ENCODE measurements at regions not wholly inside any gene's neighbourhood (a gene's known extent, or its start where the extent isn't known, plus 50 kb on each side); places are given as distances from the start of the nearest gene placed in this dataset.
A peak's percentile ranks its signal among the peaks of the same experiment; 100 is the strongest.

- Histone ChIP-seq H3K4me3 (ENCODE audit: low read length) (no peak overlapping the region), H3K79me2 (ENCODE audit: low read length) (no peaks in the 10 kb centered on the region), H3K27me3 (replicated peaks; ENCODE audit: insufficient read depth, low read length) (no peaks in the 10 kb centered on the region), H4K20me1 (ENCODE audit: insufficient read depth, low read length) (no peaks in the 10 kb centered on the region), H3K4me1 (ENCODE audit: low read length) (peaks cover 16% of the 10 kb centered on the region), H3K9ac (ENCODE audit: low read length) (no peak overlapping the region), H3K4me2 (ENCODE audit: low read depth, low read length) (peak overlapping the region; percentile 36), H3K9me2 (replicated peaks; ENCODE audit: insufficient read depth, low read length) (no peaks in the 10 kb centered on the region), H3K36me3 (replicated peaks; ENCODE audit: insufficient read depth, low read length) (no peaks in the 10 kb centered on the region), H3K9me3 (replicated peaks; ENCODE audit: insufficient read depth, low read length) (no peaks in the 10 kb centered on the region), H2AFZ (ENCODE audit: low read length) (0 out of 2 replicates have a peak overlapping the region, but pooled peaks have one; percentile 15), H3F3A (ENCODE audit: insufficient read depth, low read length) (no peaks in the 10 kb centered on the region), H3K27ac (ENCODE audit: low read length) (no peak overlapping the region)
- TF ChIP-seq EZH2phosphoT487 (IDR thresholded peaks at IDR 0.05; ENCODE audit: low read length) (no peak), EZH2 (optimal IDR thresholded peaks at IDR 0.05; ENCODE audit: low read depth, low read length) (no peak)
- TF ChIP-seq, protein P1, sequence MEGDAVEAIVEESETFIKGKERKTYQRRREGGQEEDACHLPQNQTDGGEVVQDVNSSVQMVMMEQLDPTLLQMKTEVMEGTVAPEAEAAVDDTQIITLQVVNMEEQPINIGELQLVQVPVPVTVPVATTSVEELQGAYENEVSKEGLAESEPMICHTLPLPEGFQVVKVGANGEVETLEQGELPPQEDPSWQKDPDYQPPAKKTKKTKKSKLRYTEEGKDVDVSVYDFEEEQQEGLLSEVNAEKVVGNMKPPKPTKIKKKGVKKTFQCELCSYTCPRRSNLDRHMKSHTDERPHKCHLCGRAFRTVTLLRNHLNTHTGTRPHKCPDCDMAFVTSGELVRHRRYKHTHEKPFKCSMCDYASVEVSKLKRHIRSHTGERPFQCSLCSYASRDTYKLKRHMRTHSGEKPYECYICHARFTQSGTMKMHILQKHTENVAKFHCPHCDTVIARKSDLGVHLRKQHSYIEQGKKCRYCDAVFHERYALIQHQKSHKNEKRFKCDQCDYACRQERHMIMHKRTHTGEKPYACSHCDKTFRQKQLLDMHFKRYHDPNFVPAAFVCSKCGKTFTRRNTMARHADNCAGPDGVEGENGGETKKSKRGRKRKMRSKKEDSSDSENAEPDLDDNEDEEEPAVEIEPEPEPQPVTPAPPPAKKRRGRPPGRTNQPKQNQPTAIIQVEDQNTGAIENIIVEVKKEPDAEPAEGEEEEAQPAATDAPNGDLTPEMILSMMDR (IDR thresholded peaks at IDR 0.05; ENCODE audit: low read length), result no peak
- DNase-seq, result peak; percentile 64
Measured at GRCh38 chr5:117681431-117682254, 1107.0 kb upstream of the SEMA6A start.

DNA sequence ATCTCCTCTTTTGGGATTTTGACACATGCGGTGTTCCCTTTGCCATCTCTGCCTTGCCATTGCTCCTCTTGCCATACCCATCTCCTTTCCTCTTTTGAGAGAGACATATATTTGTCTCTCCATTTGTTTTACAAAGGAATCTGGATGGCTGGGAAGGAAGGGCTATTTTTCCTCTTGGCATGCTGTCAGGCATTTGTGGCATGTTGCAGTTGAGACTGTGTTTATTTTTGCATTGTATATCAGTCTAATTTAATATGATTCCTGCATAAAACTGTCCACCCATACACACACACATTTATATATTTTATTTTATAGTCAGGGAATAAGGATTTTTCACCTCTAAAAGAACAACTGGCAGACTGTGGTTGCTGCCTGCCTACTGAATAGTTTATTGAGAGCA, 1105.8 kb upstream of the SEMA6A start:
- no peak for TF ChIP-seq EZH2phosphoT487 (IDR thresholded peaks at IDR 0.05; ENCODE audit: low read length)
- TF ChIP-seq, protein P1 (IDR thresholded peaks at IDR 0.05; ENCODE audit: low read length), result no peak
- no peak for TF ChIP-seq EZH2 (optimal IDR thresholded peaks at IDR 0.05; ENCODE audit: low read depth, low read length)
- H3K9me2 ChIP-seq (replicated peaks; ENCODE audit: insufficient read depth, low read length), result no peaks in the 10 kb centered on the region
- no peak for DNase-seq

DNA sequence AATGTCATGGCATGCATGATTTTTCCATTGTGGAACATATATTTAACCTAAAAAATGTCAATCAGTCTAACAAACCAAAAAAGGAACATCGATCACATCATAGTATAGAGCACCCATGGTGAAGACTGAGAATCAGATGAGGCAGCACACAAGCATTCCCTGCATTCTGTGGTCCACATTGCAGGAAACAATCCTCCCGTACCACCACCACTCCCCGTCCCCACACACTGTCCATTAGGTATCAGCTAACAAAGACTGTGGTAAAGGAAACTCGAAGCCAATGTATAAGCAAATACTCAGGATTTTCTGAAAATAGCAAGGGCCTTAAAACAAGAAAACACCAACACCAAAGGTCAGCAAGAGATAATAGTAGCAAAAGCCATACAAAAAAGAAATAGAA, 1104.4 kb upstream of the SEMA6A start:
- no peak overlapping the region for H3K4me3 ChIP-seq (ENCODE audit: low read length)
- no peak overlapping the region for H3K4me2 ChIP-seq (ENCODE audit: low read depth, low read length)
- no peak overlapping the region for H3K27ac ChIP-seq (ENCODE audit: low read length)
- DNase-seq, result no peak
- H3K36me3 ChIP-seq (replicated peaks; ENCODE audit: insufficient read depth, low read length), result no peaks in the 10 kb centered on the region
- no peaks in the 10 kb centered on the region for H4K20me1 ChIP-seq (ENCODE audit: insufficient read depth, low read length)
- no peaks in the 10 kb centered on the region for H3K27me3 ChIP-seq (replicated peaks; ENCODE audit: insufficient read depth, low read length)
- H2AFZ ChIP-seq (ENCODE audit: low read length), result no peak overlapping the region
- H3K4me1 ChIP-seq (ENCODE audit: low read length), result peaks cover 16% of the 10 kb centered on the region
- H3K9ac ChIP-seq (ENCODE audit: low read length), result no peak overlapping the region
- no peaks in the 10 kb centered on the region for H3F3A ChIP-seq (ENCODE audit: insufficient read depth, low read length)
- TF ChIP-seq EZH2 (optimal IDR thresholded peaks at IDR 0.05; ENCODE audit: low read depth, low read length) (no peak), EZH2phosphoT487 (IDR thresholded peaks at IDR 0.05; ENCODE audit: low read length) (no peak)
- TF ChIP-seq, protein P1 (IDR thresholded peaks at IDR 0.05; ENCODE audit: low read length), result no peak
- H3K9me2 ChIP-seq (replicated peaks; ENCODE audit: insufficient read depth, low read length), result no peaks in the 10 kb centered on the region
- H3K79me2 ChIP-seq (ENCODE audit: low read length), result no peaks in the 10 kb centered on the region
- H3K9me3 ChIP-seq (replicated peaks; ENCODE audit: insufficient read depth, low read length), result no peaks in the 10 kb centered on the region

More for the DNA sequence above, 1105.8 kb upstream of the SEMA6A start:
- H3K4me2 ChIP-seq (ENCODE audit: low read depth, low read length), result no peak overlapping the region
- H2AFZ ChIP-seq (ENCODE audit: low read length), result no peak overlapping the region
- H3K27me3 ChIP-seq (replicated peaks; ENCODE audit: insufficient read depth, low read length), result no peaks in the 10 kb centered on the region
- no peaks in the 10 kb centered on the region for H3K36me3 ChIP-seq (replicated peaks; ENCODE audit: insufficient read depth, low read length)
- no peak overlapping the region for H3K9ac ChIP-seq (ENCODE audit: low read length)
- H4K20me1 ChIP-seq (ENCODE audit: insufficient read depth, low read length), result no peaks in the 10 kb centered on the region
- H3K79me2 ChIP-seq (ENCODE audit: low read length), result no peaks in the 10 kb centered on the region
- no peak overlapping the region for H3K4me3 ChIP-seq (ENCODE audit: low read length)
- H3K4me1 ChIP-seq (ENCODE audit: low read length), result peaks cover 16% of the 10 kb centered on the region
- H3F3A ChIP-seq (ENCODE audit: insufficient read depth, low read length), result no peaks in the 10 kb centered on the region
- H3K27ac ChIP-seq (ENCODE audit: low read length), result no peak overlapping the region
- no peaks in the 10 kb centered on the region for H3K9me3 ChIP-seq (replicated peaks; ENCODE audit: insufficient read depth, low read length)
